HCT116 (cell line): ENCODE measurements at regions not wholly inside any gene's neighbourhood (a gene's known extent, or its start where the extent isn't known, plus 50 kb on each side); places are given as distances from the start of the nearest gene placed in this dataset.

ENCODE experiments used
- ATAC-seq: fragments of 200-7000 bp; cut with Tn5 transposase; 2 replicates; pipeline ENCODE4 v1.9.1; 2020; ENCODE audit warnings: mild to moderate bottlenecking, moderate library complexity
- BruUV-seq: library from RNA; stranded (reverse); fragments of 400-500 nt; replicated peaks from 2 replicates; lab custom pipeline; 2021; lab: Mats Ljungman, UMichigan
- CTCF ChIA-PET: fragments of 300-600 bp; sonication (Branson Sonifier 250); formaldehyde crosslinking; loops from one replicate; lab custom pipeline; 2021; ENCODE audit warnings: antibody characterized with exemption; lab: Charles Lee
- POLR2A ChIA-PET: fragments of 300-600, 350-600 bp; sonication (Branson Sonifier 250); formaldehyde crosslinking; loops from one replicate; lab custom pipeline; 2021; ENCODE audit warnings: antibody characterized with exemption; lab: Charles Lee
- RAD21 ChIA-PET, 2 experiments: fragments of 300-600 bp; sonication (Branson Sonifier 250); formaldehyde crosslinking; loops; one replicate each; lab custom pipeline; 2023; ENCODE audit warnings: low total read pairs in 2 of 2; ENCODE audit not compliant: uncharacterized antibody in 2 of 2, unreplicated experiment in 2 of 2, low non-redundant PET in 1 of 2; lab: Charles Lee
- DNase-seq: peaks from one replicate; pipeline ENCODE4 v3.0.0-alpha.2; 2010; ENCODE audit warnings: low read depth, low spot score
- H2AFZ ChIP-seq: fragments of 200-600 bp; shearing (Covaris generic), sonication (generic); 2 replicates; pipeline ENCODE4 v1.6.1; 2017; ENCODE audit warnings: low read depth, mixed run types, mixed read lengths, antibody characterized with exemption, low read length; ENCODE audit not compliant: poor library complexity, severe bottlenecking
- H3K27ac ChIP-seq: 2 replicates; pipeline ENCODE4 v1.5.1; 2012; ENCODE audit warnings: low read depth, low read length
- H3K27me3 ChIP-seq: fragments of 200-600 bp; sonication (generic); 2 replicates; pipeline ENCODE4 v1.6.1; 2016; ENCODE audit warnings: mixed run types, low read length, mixed read lengths; ENCODE audit not compliant: insufficient read depth
- H3K36me3 ChIP-seq, 2 experiments: fragments of 200-500 bp in 1 of 2; fragments of 200-600 bp in 1 of 2; sonication (Bioruptor generic) in 1 of 2; sonication (generic) in 1 of 2; 2 replicates each; pipeline versions ENCODE4 v1.5.1 to v1.6.1; 2014 to 2016; ENCODE audit warnings: low read length in 2 of 2, inconsistent platforms in 1 of 2, mixed read lengths in 1 of 2, mixed run types in 1 of 2; ENCODE audit not compliant: insufficient read depth in 2 of 2, control insufficient read depth in 1 of 2
- H3K4me1 ChIP-seq, 2 experiments: fragments of 200-600 bp in 1 of 2; sonication (generic) in 1 of 2; 2 replicates each; pipeline versions ENCODE4 v1.5.1 to v1.6.1; 2012 to 2017; ENCODE audit warnings: low read length in 2 of 2, inconsistent platforms in 1 of 2, mild to moderate bottlenecking in 1 of 2, mixed read lengths in 1 of 2, mixed run types in 1 of 2, moderate library complexity in 1 of 2; ENCODE audit not compliant: insufficient read depth in 2 of 2, control insufficient read depth in 1 of 2
- H3K4me2 ChIP-seq: fragments of 200-600 bp; sonication (generic); 2 replicates; pipeline ENCODE4 v1.6.1; 2017; ENCODE audit warnings: mixed run types, low read length, mixed read lengths
- H3K4me3 ChIP-seq, 2 experiments: fragments of 200-600 bp in 1 of 2; sonication (generic) in 1 of 2; replicated peaks in 1 of 2; 2 replicates each; pipeline ENCODE4 v1.5.1; 2011 to 2016; ENCODE audit warnings: low read length in 2 of 2, control low read depth in 1 of 2, low read depth in 1 of 2, mild to moderate bottlenecking in 1 of 2, mixed read lengths in 1 of 2, mixed run types in 1 of 2
- H3K79me2 ChIP-seq: fragments of 200-600 bp; sonication (generic); 2 replicates; pipeline ENCODE4 v1.6.1; 2017; ENCODE audit warnings: mild to moderate bottlenecking, mixed run types, low read length, moderate library complexity, mixed read lengths; ENCODE audit not compliant: insufficient read depth
- H3K9ac ChIP-seq: fragments of 200-600 bp; sonication (generic); 2 replicates; pipeline ENCODE4 v1.6.1; 2016; ENCODE audit warnings: low read length, mixed read lengths
- H3K9me2 ChIP-seq: fragments of 200-600 bp; sonication (generic), shearing (Covaris generic); 2 replicates; pipeline ENCODE4 v1.6.1; 2017; ENCODE audit warnings: mixed run types, mild to moderate bottlenecking, moderate library complexity; ENCODE audit not compliant: insufficient read depth
- H3K9me3 ChIP-seq, 2 experiments: fragments of 200-500 bp in 1 of 2; fragments of 200-600 bp in 1 of 2; sonication (Bioruptor generic) in 1 of 2; sonication (generic) in 1 of 2; 2 replicates each; pipeline ENCODE4 v1.6.1; 2014 to 2017; ENCODE audit warnings: low read length in 2 of 2, mixed read lengths in 2 of 2, inconsistent platforms in 1 of 2, low read depth in 1 of 2, mild to moderate bottlenecking in 1 of 2, mixed run types in 1 of 2, moderate library complexity in 1 of 2; ENCODE audit not compliant: control insufficient read depth in 1 of 2, insufficient read depth in 1 of 2
- H4K20me1 ChIP-seq: fragments of 200-600 bp; sonication (generic), shearing (Covaris generic); 2 replicates; pipeline ENCODE4 v1.6.1; 2017; ENCODE audit warnings: mixed run types, mild to moderate bottlenecking, moderate library complexity; ENCODE audit not compliant: insufficient read depth
- EGR1 ChIP-seq: IDR thresholded peaks from 2 replicates; pipeline ENCODE4 v1.6.1; 2012; ENCODE audit warnings: low read depth
- ELF1 ChIP-seq: IDR thresholded peaks from 2 replicates; pipeline ENCODE4 v1.6.1; 2012; ENCODE audit warnings: low read depth, borderline replicate concordance
- EZH2 ChIP-seq: fragments of 200-600 bp; sonication (generic); IDR thresholded peaks from 2 replicates; pipeline ENCODE4 v1.6.1; 2017; ENCODE audit warnings: antibody characterized with exemption, mixed run types
- JUND ChIP-seq: IDR thresholded peaks from 2 replicates; pipeline ENCODE4 v1.6.1; 2012
- POLR2AphosphoS5 ChIP-seq: IDR thresholded peaks from 2 replicates; pipeline ENCODE4 v1.6.1; 2011; ENCODE audit warnings: mild to moderate bottlenecking, low read depth, low read length, moderate library complexity
- RAD21 ChIP-seq: IDR thresholded peaks from 2 replicates; pipeline ENCODE4 v1.6.1; 2012; ENCODE audit warnings: low read depth, mild to moderate bottlenecking
- SIN3A ChIP-seq: IDR thresholded peaks from 2 replicates; pipeline ENCODE4 v1.6.1; 2012; ENCODE audit warnings: low read depth
- SP1 ChIP-seq: IDR thresholded peaks from 2 replicates; pipeline ENCODE4 v1.6.1; 2012; ENCODE audit warnings: low read depth
- TCF7L2 ChIP-seq: IDR thresholded peaks from 2 replicates; pipeline ENCODE4 v1.7.0; 2011; ENCODE audit warnings: borderline replicate concordance, inconsistent platforms; ENCODE audit not compliant: insufficient read depth, insufficient read length; ENCODE audit errors: extremely low read depth
- YY1 ChIP-seq: IDR thresholded peaks from 2 replicates; pipeline ENCODE4 v1.6.1; 2011; ENCODE audit warnings: low read length, low read depth, moderate library complexity, mild to moderate bottlenecking; ENCODE audit not compliant: insufficient replicate concordance; ENCODE audit errors: extremely low read depth
- ZFX ChIP-seq: fragments of 450-650 bp; IDR thresholded peaks from 2 replicates; pipeline ENCODE4 v1.6.1; 2017
- intact Hi-C: fragments of 100-400 bp; cut with micrococcal nuclease; formaldehyde crosslinking; loops from 2 replicates; pipeline ENCODE4 v1.10.0; 2022
- TF ChIP-seq, protein P1 (sequence below): IDR thresholded peaks from 2 replicates; pipeline ENCODE4 v1.6.1; 2012
- TF ChIP-seq, protein P2 (sequence below): IDR thresholded peaks from 2 replicates; pipeline ENCODE4 v1.6.1; 2012; ENCODE audit warnings: low read depth
- TF ChIP-seq, protein P3 (sequence below), 3 experiments: fragments of 200-600 bp in 1 of 3; sonication (generic) in 1 of 3; IDR thresholded peaks in 2 of 3; conservative IDR thresholded peaks in 1 of 3; 2 replicates each; pipeline ENCODE4 v1.5.1; 2012 to 2017; ENCODE audit warnings: low read depth in 2 of 3, low read length in 2 of 3, antibody characterized with exemption in 1 of 3, borderline replicate concordance in 1 of 3, control low read depth in 1 of 3, mild to moderate bottlenecking in 1 of 3, mixed read lengths in 1 of 3, mixed run types in 1 of 3, moderate library complexity in 1 of 3; ENCODE audit not compliant: insufficient read depth in 1 of 3

DNA sequence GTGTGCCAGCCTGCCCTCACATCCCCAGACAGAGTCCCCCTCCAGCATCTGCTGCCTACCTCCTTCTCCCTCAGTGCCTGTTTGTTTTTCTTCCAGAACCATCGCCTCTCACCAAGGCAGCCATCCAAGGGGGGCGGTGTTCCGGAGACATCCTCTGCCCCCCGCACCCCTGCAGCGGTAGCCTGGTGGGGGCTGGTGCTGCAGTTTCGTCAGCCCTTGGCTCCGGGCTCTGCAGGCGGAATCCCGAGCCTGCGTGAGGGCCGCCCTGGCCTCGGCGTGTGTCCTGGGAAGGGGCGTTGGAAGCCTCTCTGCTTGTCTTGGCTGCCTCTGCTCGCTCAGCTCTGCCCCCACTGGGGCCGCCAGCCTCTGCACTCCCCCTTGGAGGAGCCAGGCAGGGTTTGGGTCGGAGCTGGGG lies 126.0 kb upstream of the CIBAR2 start:
- Histone ChIP-seq H3K4me2 (peak overlapping the region; percentile 44), H3K27ac (no peak overlapping the region), H3K9me3 (no peaks in the 10 kb centered on the region), H3K9ac (no peak overlapping the region), H4K20me1 (no peaks in the 10 kb centered on the region), H3K27me3 (no peaks in the 10 kb centered on the region), H2AFZ (no peak overlapping the region), H3K4me3 (no peak overlapping the region), H3K36me3 (no peaks in the 10 kb centered on the region), H3K4me1 (peaks cover 47 to 77% of the 10 kb centered on the region in 2 experiments), H3K79me2 (peaks cover 4% of the 10 kb centered on the region; the same call in 1 of the 2 replicates), H3K9me2 (no peaks in the 10 kb centered on the region)
- ChIA-PET CTCF (interaction anchor here (0.7 to 1.4 kb wide), 3 partner anchors 64 to 123 kb away, joined by 3 to 4 read pairs (median 3); no protein-coding TSS in a partner anchor), RAD21 (no interaction called here), POLR2A (interaction anchor here (0.7 kb wide), 1 partner anchor 312 kb away, joined by 3 read pairs; no protein-coding TSS in a partner anchor)
- BruUV-seq: no TSS peak
- ATAC-seq (no peak), DNase-seq (no peak)
- no peak for TF ChIP-seq SP1
- no peak for TF ChIP-seq YY1
- TF ChIP-seq JUND: no peak
- TF ChIP-seq, protein P1, sequence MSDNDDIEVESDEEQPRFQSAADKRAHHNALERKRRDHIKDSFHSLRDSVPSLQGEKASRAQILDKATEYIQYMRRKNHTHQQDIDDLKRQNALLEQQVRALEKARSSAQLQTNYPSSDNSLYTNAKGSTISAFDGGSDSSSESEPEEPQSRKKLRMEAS: no peak
- no peak for TF ChIP-seq ZFX
- TF ChIP-seq EGR1: no peak
- TF ChIP-seq TCF7L2: no peak
- TF ChIP-seq, protein P2, sequence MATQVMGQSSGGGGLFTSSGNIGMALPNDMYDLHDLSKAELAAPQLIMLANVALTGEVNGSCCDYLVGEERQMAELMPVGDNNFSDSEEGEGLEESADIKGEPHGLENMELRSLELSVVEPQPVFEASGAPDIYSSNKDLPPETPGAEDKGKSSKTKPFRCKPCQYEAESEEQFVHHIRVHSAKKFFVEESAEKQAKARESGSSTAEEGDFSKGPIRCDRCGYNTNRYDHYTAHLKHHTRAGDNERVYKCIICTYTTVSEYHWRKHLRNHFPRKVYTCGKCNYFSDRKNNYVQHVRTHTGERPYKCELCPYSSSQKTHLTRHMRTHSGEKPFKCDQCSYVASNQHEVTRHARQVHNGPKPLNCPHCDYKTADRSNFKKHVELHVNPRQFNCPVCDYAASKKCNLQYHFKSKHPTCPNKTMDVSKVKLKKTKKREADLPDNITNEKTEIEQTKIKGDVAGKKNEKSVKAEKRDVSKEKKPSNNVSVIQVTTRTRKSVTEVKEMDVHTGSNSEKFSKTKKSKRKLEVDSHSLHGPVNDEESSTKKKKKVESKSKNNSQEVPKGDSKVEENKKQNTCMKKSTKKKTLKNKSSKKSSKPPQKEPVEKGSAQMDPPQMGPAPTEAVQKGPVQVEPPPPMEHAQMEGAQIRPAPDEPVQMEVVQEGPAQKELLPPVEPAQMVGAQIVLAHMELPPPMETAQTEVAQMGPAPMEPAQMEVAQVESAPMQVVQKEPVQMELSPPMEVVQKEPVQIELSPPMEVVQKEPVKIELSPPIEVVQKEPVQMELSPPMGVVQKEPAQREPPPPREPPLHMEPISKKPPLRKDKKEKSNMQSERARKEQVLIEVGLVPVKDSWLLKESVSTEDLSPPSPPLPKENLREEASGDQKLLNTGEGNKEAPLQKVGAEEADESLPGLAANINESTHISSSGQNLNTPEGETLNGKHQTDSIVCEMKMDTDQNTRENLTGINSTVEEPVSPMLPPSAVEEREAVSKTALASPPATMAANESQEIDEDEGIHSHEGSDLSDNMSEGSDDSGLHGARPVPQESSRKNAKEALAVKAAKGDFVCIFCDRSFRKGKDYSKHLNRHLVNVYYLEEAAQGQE: no peak
- TF ChIP-seq POLR2AphosphoS5: no peak
- no peak for TF ChIP-seq SIN3A
- no peak for TF ChIP-seq ELF1
- TF ChIP-seq RAD21: no peak
- no peak for TF ChIP-seq EZH2
- TF ChIP-seq, protein P3, sequence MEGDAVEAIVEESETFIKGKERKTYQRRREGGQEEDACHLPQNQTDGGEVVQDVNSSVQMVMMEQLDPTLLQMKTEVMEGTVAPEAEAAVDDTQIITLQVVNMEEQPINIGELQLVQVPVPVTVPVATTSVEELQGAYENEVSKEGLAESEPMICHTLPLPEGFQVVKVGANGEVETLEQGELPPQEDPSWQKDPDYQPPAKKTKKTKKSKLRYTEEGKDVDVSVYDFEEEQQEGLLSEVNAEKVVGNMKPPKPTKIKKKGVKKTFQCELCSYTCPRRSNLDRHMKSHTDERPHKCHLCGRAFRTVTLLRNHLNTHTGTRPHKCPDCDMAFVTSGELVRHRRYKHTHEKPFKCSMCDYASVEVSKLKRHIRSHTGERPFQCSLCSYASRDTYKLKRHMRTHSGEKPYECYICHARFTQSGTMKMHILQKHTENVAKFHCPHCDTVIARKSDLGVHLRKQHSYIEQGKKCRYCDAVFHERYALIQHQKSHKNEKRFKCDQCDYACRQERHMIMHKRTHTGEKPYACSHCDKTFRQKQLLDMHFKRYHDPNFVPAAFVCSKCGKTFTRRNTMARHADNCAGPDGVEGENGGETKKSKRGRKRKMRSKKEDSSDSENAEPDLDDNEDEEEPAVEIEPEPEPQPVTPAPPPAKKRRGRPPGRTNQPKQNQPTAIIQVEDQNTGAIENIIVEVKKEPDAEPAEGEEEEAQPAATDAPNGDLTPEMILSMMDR (IDR thresholded peaks at IDR 0.05 in 2 of 3, conservative IDR thresholded peaks at IDR 0.05 in 1 of 3; ENCODE audit: borderline replicate concordance in 1 of 3, insufficient read depth in 1 of 3, low read depth in 2 of 3, low read length in 2 of 3): no peak
- intact Hi-C loops: loop anchor here (5.0 to 10.0 kb wide), 2 partner anchors 66 to 303 kb away; no protein-coding TSS in a partner anchor
